ENCODE measurements at regions not wholly inside any gene's neighbourhood (a gene's known extent, or its start where the extent isn't known, plus 50 kb on each side); places are given as distances from the start of the nearest gene placed in this dataset.

GRCh38 chrX:5341902-5342301, 886.8 kb downstream of the NLGN4X start:
- no peak overlapping the region for H3K4me3 ChIP-seq
- H3K27me3 ChIP-seq (ENCODE audit: control insufficient read depth in 3 of 3, insufficient read depth in 3 of 3, low read length in 2 of 3) = peaks cover 0 to 2% (median 0%) of the 10 kb centered on the region in 3 donors
- DNase-seq (no peak), ATAC-seq (ENCODE audit: insufficient read depth, low FRiP score) (no peak)
- H3K9me3 ChIP-seq (ENCODE audit: control insufficient read depth in 4 of 4, insufficient read depth in 3 of 4, low read length in 3 of 4) = no peaks in the 10 kb centered on the region
- no peak overlapping the region for H3K27ac ChIP-seq (ENCODE audit: low read depth in 1 of 2, low read length in 1 of 2)
- no peak for TF ChIP-seq CTCF (IDR thresholded peaks at IDR 0.05; ENCODE audit: control extremely low read depth, extremely low read depth)
- no peak overlapping the region for H3K9ac ChIP-seq (ENCODE audit: insufficient read depth in 1 of 2, low read length in 2 of 2)
- no peaks in the 10 kb centered on the region for H3K36me3 ChIP-seq (ENCODE audit: control insufficient read depth in 4 of 4, insufficient read depth in 4 of 4, low read length in 4 of 4)
- H3K4me1 ChIP-seq (ENCODE audit: control insufficient read depth in 5 of 5, insufficient read depth in 5 of 5, low read length in 5 of 5) = no peaks in the 10 kb centered on the region
- 88 to 93% methylated on average over 5 of the region's 5 CpGs for WGBS, 2 donors

GRCh38 chrX:5337160-5337559, 891.5 kb downstream of the NLGN4X start:
- no peak overlapping the region for H3K9ac ChIP-seq (ENCODE audit: insufficient read depth in 1 of 2, low read length in 2 of 2)
- WGBS, 2 donors = 94 to 96% methylated on average over 3 of the region's 3 CpGs
- DNase-seq = no peak

DNA sequence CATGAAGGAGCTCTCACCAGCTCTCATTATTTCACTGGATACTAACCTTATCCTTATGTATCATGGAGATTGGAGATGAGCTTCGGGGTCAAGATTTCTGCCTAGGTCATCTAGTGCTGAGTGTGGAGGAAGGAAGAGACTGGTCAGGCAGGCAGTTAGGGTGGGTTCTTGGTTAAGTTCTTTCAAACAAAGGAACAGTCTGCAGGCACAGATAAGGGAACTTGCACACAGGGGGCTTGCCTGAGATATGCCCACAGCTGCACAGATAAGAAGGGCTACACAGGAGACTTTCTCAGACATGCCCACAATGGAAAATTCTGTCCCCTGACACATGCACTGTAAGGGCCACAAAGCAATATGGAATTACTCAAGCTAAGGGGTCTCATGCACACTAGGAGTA, 904.1 kb downstream of the NLGN4X start:
- Histone ChIP-seq H3K4me3 (no peak overlapping the region), H3K9me3 (ENCODE audit: control insufficient read depth in 4 of 4, insufficient read depth in 3 of 4, low read length in 3 of 4) (no peaks in the 10 kb centered on the region), H3K27me3 (ENCODE audit: control insufficient read depth in 3 of 3, insufficient read depth in 3 of 3, low read length in 2 of 3) (peaks cover 0 to 14% (median 0%) of the 10 kb centered on the region in 3 donors), H3K4me1 (ENCODE audit: control insufficient read depth in 5 of 5, insufficient read depth in 5 of 5, low read length in 5 of 5) (no peaks in the 10 kb centered on the region), H3K27ac (ENCODE audit: low read depth in 1 of 2, low read length in 1 of 2) (no peak overlapping the region), H3K9ac (ENCODE audit: insufficient read depth in 1 of 2, low read length in 2 of 2) (no peak overlapping the region), H3K36me3 (ENCODE audit: control insufficient read depth in 4 of 4, insufficient read depth in 4 of 4, low read length in 4 of 4) (no peaks in the 10 kb centered on the region)
- DNase-seq (no peak), ATAC-seq (ENCODE audit: insufficient read depth, low FRiP score) (no peak)
- no peak for TF ChIP-seq CTCF (IDR thresholded peaks at IDR 0.05; ENCODE audit: control extremely low read depth, extremely low read depth)
- WGBS, 2 donors = 46 to 55% methylated on average over 1 of the region's 1 CpG

More at GRCh38 chrX:5337160-5337559, 891.5 kb downstream of the NLGN4X start:
- Histone ChIP-seq H3K27me3 (ENCODE audit: control insufficient read depth in 3 of 3, insufficient read depth in 3 of 3, low read length in 2 of 3) (no peaks in the 10 kb centered on the region), H3K9me3 (ENCODE audit: control insufficient read depth in 4 of 4, insufficient read depth in 3 of 4, low read length in 3 of 4) (no peaks in the 10 kb centered on the region), H3K4me1 (ENCODE audit: control insufficient read depth in 5 of 5, insufficient read depth in 5 of 5, low read length in 5 of 5) (no peaks in the 10 kb centered on the region), H3K27ac (ENCODE audit: low read depth in 1 of 2, low read length in 1 of 2) (no peak overlapping the region), H3K4me3 (no peak overlapping the region), H3K36me3 (ENCODE audit: control insufficient read depth in 4 of 4, insufficient read depth in 4 of 4, low read length in 4 of 4) (no peaks in the 10 kb centered on the region)
- no peak for TF ChIP-seq CTCF (IDR thresholded peaks at IDR 0.05; ENCODE audit: control extremely low read depth, extremely low read depth)
- no peak for ATAC-seq (ENCODE audit: insufficient read depth, low FRiP score)

DNA sequence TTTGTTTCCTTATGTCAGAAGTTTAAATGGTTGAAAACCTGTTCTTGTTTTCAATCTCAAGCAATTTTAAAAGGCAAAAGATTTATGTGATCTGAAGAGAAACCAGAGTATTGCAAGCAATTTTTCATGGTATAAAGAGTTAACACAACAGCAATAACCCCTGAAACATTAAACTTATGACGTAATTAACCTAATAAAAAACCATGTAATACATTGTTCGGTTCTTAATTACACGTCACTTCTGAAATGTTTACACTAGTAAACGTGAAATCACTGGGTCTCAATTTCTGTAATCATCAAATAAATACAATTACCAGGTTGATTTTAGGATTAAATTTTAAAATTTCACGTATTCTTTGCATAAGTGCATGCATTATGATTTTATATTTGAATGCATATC, 914.5 kb downstream of the NLGN4X start:
- no peak for TF ChIP-seq CTCF (IDR thresholded peaks at IDR 0.05; ENCODE audit: control extremely low read depth, extremely low read depth)
- ATAC-seq (ENCODE audit: insufficient read depth, low FRiP score) (no peak), DNase-seq (no peak)
- Histone ChIP-seq H3K36me3 (ENCODE audit: control insufficient read depth in 4 of 4, insufficient read depth in 4 of 4, low read length in 4 of 4) (no peaks in the 10 kb centered on the region), H3K9ac (ENCODE audit: insufficient read depth in 1 of 2, low read length in 2 of 2) (no peak overlapping the region), H3K27me3 (ENCODE audit: control insufficient read depth in 3 of 3, insufficient read depth in 3 of 3, low read length in 2 of 3) (peaks cover 0 to 4% (median 2%) of the 10 kb centered on the region in 3 donors), H3K4me3 (no peak overlapping the region), H3K27ac (ENCODE audit: low read depth in 1 of 2, low read length in 1 of 2) (no peak overlapping the region), H3K9me3 (ENCODE audit: control insufficient read depth in 4 of 4, insufficient read depth in 3 of 4, low read length in 3 of 4) (peaks cover 0 to 3% (median 0%) of the 10 kb centered on the region in 4 donors), H3K4me1 (ENCODE audit: control insufficient read depth in 5 of 5, insufficient read depth in 5 of 5, low read length in 5 of 5) (no peaks in the 10 kb centered on the region)
- 77 to 86% methylated on average over 5 of the region's 5 CpGs for WGBS, 2 donors

All from lung (tissue), 11 donors.